Activated CD4-positive, alpha-beta T cell treated with anti-CD3 and anti-CD28 coated beads for 48 hours (primary cell): ENCODE measurements at regions not wholly inside any gene's neighbourhood (a gene's known extent, or its start where the extent isn't known, plus 50 kb on each side); places are given as distances from the start of the nearest gene placed in this dataset.
"Not testable (repeated sequence)": the region's sequence is repeated elsewhere in the genome, so short reads cannot be mapped to it uniquely, and the experiment has no call there.

Experiments
- DNase-seq: peaks from one replicate; pipeline ENCODE4 v3.0.0-alpha.2; 2020

DNA sequence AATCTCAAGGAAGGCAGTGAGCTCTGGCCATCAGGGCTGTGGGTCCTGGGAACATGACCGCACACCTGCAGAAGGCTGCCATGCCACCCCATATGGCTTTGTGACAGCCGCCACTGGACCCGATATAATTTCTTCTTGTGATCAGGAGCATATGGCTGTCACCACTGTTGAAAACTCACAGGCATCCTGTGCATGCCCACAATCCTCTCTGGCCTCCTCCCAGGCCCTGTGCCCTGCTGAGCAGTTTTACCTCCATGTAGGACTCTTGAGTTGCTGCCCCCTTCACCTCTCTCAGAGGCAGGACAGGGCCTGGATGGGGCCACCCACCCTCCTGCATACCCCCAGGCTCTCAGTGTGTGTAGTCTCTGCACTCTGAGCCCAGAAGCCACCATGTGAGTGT, 391.9 kb upstream of the AKR1E2 start:
- no peak for DNase-seq

DNA sequence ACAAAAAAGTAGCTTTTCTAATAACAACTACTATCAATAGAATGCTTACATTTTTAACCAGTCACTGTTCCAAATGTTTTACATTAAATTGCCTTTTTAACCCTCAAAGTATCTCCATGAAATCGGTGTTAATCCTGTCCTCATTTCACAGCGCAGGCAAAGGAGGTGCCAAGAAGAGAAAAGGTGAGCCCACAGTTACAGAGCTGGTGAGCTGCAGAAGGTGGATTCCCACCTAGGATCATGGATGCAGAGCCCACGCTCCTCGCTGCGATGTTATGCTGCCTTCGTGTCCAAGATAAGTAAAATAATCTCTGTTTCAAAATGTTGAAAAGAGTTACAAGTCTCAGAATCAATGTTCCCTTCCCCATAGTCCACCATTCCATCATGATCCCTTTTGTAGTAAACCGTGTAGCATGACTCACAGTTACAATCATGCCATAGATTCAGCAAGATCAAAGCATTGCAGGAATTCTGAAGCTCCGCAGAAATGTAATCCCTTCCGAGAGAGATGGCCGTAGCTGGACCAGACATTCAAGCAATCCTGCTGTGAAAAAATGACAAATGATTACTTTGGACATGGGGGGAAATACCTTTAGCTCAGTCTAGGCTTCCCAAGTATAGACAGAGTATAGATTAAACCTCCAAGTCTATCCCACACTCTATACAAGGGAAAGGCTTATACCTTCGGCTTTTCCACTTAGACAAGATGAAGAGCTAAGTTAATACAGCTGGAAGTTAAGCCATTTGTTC, 394.7 kb upstream of the AKR1E2 start:
- no peak for DNase-seq

DNA sequence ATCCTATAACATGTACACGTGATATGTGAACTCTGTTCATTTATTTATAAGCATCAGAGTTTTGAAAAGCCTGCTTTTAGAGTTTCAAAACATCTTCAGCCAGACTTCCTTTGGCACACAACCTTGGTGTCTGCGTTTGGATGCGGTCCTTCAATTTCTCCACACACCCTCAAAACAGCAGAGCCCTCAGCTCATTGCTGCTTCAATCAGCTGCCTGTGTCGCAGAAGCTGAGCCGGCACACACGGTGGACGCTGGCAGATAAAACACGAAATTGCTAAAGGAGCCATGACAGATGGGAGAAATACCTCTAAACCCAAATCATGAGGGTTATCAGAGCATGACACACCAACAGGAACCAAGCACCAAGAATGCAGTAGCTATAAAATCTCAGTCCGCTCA, 396.4 kb upstream of the AKR1E2 start:
- DNase-seq = no peak

DNA sequence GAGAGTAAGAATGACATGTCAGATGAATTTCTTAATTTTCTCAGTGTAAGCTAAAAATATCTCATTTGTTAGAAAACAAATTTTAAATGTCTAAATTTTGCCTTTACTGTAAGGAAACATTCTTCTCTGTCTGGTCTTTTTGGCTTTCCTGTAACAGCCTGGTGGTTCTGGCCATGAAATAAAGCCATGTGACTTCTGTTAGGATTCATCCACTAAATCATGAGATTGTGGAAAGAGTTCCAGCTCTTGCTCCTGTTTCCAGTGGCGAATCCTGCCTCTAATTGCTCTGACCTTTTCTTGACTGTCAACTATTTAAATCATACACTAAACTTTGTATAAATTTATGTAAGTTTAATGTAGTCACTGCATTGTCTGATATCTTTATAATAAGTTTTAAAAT, 398.5 kb upstream of the AKR1E2 start:
- no peak for DNase-seq

DNA sequence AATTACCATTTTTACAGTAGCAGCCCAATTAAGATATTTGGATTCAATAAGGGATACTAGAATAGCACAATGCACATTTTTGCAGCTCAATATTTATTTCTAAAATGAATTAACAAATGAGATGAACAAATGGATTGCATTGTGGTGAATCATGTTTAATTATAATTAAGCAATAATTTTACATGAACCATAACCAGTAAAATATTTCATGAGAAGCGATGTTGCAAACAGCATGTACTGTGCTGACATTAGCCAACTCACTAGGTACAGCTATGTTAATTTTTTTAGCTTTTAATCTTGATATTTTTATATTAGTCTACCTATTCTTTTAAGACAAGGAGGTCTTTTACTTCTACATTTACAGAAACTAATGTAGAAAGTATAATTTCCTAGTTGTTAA, 399.1 kb upstream of the AKR1E2 start:
- no peak for DNase-seq

DNA sequence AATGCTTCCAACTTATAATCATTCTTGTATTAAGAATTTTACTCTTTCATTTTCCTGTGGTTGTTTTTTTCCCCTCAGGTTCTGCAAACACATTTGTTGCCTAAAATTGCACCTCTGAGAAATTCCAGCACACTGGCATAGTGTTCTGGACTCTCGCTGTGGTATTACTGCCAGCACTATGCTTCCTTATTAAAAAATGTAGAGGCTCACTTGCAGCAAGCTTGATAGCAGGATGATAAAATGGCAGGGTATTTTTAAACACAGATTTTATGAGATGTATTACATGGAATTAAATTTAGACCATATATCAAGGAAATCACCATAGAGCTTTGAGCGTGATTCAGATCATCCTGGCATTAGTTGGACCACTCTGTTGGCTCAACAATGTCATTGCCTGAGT, 416.7 kb upstream of the AKR1E2 start:
- no peak for DNase-seq

DNA sequence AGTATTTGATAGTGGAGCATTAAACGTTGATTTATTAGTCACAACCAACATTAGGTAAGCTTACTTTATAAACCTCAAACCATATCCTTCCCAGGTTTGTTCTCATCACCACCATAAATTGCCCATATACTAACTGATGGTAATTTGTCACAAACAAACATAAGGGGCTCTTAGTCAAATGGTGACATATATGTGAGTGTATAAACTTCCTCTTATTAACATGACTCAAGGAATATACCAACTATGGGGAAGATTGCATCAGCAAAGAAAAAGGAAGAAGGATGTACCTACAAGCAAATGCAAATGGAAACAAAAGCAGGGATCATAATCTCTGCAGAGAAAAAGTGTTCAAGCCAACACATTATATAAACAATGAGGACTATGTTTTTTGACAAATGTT, 418.2 kb upstream of the AKR1E2 start:
- DNase-seq = no peak

DNA sequence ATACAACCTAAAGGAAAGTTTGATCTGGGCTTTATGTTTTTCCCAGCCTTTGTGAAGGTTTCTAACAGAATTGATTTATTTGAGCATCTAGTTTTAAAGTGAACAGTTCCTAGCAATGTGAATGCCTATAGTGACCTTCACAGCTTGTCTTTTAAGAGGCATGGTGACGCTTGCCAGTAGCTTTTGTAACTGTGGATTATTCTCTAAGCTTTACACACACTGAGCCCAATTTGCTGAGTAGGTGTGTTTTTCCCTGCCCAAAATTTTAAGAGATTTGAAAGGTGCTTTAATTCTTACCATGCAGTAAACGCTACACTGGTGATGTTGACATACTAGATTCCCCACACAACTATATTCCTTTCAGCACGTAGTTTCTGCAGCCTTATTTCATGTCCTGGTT, 420.2 kb upstream of the AKR1E2 start:
- DNase-seq = no peak

DNA sequence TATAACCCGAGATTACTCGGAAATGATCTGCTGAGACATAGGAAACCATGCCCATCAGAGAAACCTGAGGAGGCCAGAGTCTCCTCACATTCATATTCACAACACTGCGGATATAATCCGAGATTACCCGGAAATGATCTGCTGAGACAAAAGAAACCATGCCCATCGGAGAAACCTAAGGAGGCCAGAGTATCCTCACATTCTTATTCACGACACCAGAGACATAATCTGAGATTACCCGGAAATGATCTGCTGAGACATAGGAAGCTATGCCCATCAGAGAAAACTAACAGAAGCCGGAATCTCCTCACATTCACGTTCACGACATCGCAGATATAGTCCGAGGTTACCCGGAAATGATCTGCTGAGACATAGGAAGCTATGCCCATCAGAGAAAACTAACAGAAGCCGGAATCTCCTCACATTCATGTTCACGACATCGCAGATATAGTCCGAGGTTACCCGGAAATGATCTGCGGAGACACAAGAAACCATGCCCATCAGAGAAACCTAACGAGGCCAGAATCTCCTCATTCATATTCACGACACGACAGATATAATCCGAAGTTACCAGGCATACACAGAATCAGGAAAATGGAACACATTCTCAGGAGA, 422.3 kb upstream of the AKR1E2 start:
- DNase-seq = no peak

DNA sequence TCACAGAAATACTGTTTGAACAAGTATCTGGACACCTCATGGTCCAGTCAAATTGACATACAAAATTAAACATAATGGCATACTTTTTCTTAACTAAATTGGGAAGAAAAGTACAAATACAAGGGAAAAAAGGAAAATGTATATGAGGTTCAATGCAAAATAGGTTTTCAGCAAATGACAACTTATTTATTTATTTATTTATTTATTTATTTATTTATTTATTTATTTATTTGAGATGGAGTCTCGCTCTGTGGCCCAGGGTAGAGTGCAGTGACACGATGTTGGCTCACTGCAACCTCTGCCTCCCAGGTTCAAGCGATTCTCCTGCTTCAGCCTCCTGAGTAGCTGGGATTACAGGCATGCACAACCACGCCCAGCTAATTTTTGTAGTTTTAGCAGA, 424.9 kb upstream of the AKR1E2 start:
- not testable (repeated sequence) for DNase-seq

DNA sequence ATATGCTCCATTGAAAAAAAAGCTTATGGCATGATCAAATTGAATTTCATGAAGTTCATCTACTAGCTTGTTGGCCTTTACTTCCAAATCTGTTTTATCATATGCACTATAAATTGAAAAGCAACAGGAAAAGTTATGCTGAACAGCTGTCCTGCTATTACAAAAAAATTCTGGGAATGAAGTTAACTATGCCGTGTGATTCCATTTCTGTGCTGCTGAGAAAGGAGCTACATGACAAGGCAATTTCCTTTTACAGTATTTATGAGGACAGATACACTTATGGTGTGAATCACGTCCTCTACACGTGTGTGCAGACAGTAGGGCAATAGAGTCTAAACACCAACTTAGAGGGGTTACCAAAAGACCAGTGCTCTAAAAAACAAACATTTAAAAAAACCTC, 426.5 kb upstream of the AKR1E2 start:
- DNase-seq = no peak

DNA sequence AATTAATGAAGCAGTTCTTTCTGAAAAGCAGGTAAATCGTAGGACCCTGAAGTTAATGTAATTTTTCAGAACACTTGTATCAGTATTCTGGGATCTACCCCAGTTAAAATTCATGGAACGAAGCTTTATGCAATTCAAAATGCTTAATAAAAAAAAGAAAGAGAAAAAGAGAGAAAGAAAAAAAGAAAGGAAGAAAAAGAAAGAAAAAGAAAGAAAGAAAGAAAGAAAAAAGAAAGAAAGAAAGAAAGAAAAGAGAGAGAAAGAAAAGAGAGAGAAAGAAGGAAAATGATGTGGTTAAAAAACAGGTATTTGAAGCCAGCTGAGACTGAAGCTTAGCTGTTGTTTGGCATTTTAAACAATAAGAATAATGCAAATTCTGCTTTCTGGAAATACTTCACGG, 427.4 kb upstream of the AKR1E2 start:
- no peak for DNase-seq

DNA sequence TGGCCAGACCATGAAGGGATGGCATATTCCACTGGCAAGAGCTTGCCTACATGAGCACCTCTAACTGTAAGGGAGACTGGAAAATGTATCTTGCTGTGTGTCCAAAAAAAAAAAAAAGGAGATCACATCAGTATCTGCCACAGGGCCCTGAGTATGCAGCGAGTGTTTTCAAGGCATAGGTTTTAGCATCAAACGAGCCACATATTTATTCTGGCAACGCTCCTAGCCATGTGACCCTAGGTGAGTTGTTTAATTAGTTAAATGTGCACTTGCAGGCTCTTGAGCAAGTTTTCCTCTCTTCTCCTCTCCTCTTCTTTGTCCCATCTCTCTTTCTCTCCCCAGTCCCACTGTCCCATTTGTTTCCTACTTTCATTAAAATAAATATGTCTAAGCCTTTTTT, 428.7 kb upstream of the AKR1E2 start:
- DNase-seq = no peak

DNA sequence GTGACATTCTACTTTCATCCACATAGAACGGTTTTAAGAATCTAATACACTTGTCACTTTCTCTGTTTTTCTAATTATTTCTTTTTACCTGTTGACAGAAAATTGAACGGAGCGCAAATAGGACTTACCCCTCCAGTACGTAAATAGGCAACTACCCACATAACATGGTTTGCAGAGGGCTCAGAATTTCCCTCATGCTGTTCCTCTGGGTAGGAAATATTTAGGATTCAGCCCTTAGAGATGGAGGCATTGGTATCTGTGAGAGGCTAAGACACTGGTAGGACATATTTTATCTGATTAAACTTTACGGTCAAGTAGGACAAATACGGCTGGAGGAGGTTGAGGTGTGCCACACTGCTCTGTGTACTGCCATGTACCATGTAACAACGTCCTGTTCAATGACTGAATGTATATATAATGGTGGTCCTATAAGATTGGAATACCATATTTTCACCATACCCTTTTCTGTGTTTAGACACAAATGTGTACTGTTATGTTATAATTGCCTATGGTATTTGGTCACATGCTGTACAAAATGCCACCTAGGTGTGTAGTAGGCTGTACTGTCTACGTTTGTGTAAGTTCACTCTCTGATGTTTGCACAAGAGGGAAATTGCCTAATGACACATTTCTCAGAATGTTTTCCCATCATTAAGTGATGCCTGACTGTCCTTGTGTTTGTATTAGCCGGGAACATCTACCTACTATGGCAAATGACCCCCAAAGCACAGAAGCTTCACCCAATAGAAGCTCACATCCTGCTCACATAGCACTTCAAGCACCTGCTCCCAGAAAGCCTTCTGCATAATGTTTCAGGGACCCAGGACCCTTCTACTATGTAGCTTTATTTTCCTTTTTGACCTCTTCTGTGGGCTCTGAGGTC, 429.4 kb upstream of the AKR1E2 start:
- DNase-seq = no peak

DNA sequence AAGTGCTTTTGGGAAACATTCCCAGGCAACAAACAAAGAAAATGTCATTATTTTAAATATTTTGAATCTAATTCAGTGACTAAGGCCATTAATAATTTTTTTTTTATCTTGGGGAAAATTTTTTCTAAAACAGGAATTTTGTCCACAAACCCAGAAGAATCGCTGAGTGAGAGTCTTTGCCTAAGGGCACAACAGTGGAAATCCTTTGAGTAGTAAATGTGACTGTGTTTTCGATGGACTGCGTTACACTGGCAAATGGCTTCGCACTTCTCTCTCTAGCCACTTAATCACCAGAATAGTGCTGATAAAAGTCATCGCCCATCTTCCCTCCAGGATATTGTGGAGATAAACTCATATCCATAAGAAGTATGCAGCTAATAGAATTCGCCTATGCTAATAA, 430.3 kb upstream of the AKR1E2 start:
- no peak for DNase-seq

DNA sequence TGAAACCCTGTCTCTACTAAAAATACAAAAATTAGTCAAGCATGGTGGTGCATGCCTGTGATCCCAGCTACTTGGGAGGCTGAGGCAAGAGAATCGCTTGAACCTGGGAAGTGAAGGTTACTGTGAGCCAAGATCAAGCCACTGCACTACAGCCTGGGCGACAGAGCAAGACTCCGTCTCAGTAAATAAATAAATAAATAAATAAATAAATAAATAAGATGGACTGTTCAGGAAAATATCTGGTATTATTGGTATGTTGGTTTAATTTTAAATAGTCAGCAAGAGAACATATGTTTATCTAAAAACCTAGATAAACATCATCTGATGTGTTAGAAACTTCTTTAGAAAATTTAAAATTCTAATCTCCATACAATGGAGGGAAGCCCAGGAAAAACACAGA, 431.6 kb upstream of the AKR1E2 start:
- DNase-seq = not testable (repeated sequence)

DNA sequence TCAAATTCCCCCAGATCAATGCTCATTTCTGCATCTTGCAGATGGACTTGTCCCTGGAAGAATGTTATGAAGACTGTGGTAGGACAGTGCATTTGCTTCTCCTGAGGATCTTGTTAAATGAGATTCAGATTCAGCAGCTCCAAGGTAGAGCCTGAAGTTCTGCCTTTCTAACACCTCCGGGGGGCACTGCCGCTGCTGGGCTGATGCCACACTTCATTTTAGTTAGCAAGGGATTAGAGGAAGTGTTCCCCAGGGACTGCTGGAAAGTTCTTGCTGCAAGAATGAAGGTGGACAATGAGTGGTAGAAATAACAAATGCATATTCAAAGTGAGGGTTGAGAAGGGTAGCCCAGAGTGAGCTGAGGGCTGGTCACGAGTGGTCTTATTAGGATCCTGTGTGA, 434.3 kb upstream of the AKR1E2 start:
- no peak for DNase-seq

DNA sequence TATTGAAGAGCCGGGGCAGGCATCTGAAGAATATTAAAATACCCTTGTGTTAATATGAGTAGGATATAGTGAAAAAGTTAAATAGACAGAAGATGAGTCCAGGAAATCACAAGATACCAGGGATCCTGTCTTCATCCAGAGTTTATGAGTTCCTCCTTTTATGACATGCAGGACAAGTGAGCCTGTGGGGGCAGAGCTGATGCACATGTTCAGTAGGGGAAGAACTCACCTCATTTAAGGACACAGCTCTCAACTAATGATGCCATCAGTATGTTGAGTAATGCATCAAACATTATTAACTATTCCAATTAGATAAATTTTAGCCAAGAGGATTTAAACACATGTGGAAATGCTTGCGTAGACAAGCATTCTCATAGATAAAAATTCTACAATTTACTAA, 435.8 kb upstream of the AKR1E2 start:
- no peak for DNase-seq

DNA sequence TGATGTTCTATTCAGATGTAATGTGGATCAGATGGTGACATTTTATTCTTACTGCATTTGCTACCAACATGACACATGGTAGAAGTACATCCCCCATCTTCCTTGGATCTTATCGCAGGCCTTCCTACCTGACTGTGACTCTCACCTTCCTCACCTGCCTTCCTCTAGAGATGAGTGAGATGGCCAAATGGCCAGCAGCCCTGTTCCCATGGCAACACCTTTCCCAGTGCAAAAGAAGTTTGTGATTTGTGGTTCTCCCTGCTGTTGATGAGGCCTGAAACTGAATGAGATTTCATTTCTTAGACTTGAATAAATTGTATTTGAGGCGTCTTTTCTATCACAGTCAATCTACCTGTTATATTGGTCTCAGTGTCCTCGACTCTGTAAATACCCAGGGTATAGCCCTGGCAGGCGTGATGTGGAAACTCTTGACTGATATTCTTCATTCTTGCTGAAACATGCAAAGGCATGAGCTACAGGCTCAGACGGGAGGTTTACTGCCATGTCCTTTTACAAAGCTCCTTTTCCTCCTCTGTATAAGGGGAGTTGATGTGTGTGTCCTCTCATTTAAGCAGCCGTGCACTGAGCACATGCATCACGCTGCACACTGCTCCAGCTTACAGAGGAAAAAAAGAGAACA, 440.7 kb upstream of the AKR1E2 start:
- no peak for DNase-seq

DNA sequence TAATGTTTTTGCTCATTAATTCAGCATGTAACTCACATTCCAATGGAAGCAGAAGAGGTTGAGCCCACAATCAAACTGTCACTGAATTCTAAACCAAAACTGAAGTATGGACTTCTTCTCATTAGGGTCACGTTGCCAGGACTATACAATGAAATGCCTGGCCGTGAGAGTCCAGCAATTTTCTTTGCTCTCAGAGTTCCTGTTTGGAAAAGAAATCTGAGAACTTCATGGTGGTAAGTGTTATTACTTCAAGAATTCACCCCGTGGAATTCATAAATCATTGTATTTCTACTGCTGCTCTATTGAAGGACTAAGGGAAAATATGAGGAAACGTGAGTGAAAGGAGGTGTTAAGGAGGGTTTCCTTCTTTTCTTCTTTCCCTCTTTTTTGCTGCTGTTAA, 441.8 kb upstream of the AKR1E2 start:
- no peak for DNase-seq

DNA sequence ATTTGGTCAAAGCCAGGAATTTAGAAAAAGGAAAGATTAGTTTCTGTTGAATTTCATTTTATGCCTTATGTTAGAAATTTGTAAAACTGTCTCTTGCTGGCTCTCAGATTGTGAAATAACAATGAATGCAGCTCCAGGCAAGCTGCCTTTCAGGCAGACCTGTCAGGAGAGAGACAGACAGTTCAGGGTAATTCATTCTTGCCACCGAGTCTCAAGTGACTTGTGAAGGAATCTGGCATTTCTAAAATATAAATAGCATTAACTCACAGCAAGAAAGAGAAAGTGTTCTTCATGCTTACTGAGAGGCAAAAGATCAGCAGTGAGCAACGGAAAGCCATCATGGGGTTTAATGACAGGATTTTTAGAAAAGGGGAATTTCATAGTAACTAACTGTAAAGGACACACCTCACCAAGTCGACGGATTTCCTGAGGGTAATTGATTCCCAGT, 442.3 kb upstream of the AKR1E2 start:
- no peak for DNase-seq

DNA sequence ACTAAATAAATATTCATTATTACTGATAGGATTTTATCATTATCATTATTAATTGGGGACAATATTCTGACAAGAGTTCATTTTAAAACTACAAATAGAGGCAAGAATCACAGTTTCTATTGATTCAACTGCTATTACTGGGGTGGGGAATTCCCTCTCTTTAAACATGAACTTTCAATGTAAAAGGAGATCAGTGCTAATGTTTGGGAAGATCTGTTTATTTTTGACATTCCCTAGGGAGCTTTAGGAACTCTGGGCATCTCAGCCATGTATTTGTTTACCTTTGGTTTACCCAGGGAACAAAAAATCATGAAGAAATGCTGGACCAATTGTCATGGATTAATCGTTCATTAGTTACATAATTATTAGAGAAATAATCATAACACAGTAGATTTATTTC, 443.2 kb upstream of the AKR1E2 start:
- DNase-seq = no peak

DNA sequence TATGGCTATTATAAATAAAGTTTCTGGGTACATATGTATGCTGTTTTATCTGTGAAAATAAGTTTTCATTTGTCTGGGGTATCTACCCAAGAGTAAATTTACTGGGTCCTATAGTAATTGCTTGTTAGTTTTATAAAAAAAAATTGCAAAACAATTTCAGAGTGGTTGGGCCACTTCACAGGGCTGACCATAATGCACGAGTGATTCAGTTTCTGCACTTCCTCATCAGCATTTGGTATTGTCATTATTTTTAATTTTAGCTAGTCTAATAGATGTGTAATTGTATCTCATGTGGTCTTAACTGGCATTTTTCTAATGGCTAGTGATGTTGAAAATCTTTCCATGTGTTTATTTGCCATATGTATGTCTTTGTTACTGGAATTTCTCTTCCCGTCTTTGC, 452.4 kb upstream of the AKR1E2 start:
- no peak for DNase-seq

DNA sequence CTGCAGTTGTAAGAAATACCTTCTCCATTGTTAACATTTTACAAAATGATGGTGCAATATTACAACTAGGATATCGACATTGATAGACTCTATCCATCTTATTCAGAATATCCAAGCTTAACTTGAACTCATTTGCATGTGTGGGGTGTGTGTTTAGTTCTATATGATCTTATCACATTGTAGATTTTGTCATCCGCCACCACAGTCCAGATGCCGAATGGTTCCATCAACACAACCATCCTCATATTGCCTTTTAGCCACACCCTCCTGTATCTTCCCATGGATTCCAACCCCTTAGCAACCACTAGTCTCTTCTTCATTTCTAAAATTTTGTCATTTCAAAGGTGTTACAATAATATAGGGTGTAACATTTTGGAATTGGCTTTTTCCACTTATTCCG, 452.9 kb upstream of the AKR1E2 start:
- DNase-seq = no peak
